ENCODE measurements at regions not wholly inside any gene's neighbourhood (a gene's known extent, or its start where the extent isn't known, plus 50 kb on each side); places are given as distances from the start of the nearest gene placed in this dataset.

DNA sequence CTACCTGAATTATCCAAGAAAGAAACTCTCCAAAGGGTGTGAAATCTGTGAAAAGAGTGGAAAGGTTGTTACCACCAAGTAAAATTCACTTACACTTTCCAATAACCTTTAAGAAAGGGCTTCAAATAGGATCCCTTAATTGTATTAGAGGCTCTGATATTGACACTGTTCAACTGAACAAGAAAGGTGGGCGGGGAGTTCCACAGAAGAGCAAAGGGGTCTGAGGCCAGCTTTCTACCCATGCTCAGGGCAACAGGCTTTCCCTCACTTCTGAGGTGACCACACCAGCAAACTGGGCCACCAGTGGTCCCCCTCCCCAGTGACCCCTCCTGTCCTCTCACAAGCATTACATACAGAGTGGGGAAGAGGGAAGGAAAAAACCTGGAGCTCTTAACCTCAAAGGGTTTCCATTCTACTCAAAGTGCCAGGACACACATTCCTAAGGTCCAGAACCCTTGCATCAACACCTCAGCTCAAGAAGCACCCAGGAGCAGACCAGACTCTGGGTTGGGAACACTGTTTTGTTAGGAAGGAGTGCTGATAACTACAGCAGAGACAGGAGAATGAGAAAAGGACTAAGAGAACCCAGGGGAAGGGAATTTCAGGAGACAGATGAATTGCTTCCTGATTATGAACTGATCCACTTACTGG is 71.6 kb upstream of the AKIP1 start:
- no TSS peak for BruUV-seq (replicated peaks)
- Mint-ChIP-seq H3K36me3 (ENCODE audit: insufficient read depth, unreplicated experiment) (peaks cover 5% of the 10 kb centered on the region), H3K4me1 (ENCODE audit: low read depth, unreplicated experiment) (peaks cover 37% of the 10 kb centered on the region), H3K4me3 (ENCODE audit: low read depth, unreplicated experiment) (peak overlapping the region; percentile 43), H3K27me3 (ENCODE audit: unreplicated experiment) (no peaks in the 10 kb centered on the region), H3K9me3 (ENCODE audit: low read depth, unreplicated experiment) (no peaks in the 10 kb centered on the region), H3K27ac (ENCODE audit: unreplicated experiment) (peak overlapping the region; percentile 94)
- DNase-seq: peak; percentile 1
- TF ChIP-seq, protein P1, sequence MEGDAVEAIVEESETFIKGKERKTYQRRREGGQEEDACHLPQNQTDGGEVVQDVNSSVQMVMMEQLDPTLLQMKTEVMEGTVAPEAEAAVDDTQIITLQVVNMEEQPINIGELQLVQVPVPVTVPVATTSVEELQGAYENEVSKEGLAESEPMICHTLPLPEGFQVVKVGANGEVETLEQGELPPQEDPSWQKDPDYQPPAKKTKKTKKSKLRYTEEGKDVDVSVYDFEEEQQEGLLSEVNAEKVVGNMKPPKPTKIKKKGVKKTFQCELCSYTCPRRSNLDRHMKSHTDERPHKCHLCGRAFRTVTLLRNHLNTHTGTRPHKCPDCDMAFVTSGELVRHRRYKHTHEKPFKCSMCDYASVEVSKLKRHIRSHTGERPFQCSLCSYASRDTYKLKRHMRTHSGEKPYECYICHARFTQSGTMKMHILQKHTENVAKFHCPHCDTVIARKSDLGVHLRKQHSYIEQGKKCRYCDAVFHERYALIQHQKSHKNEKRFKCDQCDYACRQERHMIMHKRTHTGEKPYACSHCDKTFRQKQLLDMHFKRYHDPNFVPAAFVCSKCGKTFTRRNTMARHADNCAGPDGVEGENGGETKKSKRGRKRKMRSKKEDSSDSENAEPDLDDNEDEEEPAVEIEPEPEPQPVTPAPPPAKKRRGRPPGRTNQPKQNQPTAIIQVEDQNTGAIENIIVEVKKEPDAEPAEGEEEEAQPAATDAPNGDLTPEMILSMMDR (IDR thresholded peaks at IDR 0.05; ENCODE audit: unreplicated experiment): no peak
- CTCF ChIA-PET: interaction anchor here (0.6 to 2.1 kb wide), 4 partner anchors 26 to 725 kb away, joined by 4 to 7 read pairs (median 5); a partner anchor contains a TSS
- intact Hi-C loops (cut with micrococcal nuclease; ENCODE audit: unreplicated experiment): no loop called here

DNA sequence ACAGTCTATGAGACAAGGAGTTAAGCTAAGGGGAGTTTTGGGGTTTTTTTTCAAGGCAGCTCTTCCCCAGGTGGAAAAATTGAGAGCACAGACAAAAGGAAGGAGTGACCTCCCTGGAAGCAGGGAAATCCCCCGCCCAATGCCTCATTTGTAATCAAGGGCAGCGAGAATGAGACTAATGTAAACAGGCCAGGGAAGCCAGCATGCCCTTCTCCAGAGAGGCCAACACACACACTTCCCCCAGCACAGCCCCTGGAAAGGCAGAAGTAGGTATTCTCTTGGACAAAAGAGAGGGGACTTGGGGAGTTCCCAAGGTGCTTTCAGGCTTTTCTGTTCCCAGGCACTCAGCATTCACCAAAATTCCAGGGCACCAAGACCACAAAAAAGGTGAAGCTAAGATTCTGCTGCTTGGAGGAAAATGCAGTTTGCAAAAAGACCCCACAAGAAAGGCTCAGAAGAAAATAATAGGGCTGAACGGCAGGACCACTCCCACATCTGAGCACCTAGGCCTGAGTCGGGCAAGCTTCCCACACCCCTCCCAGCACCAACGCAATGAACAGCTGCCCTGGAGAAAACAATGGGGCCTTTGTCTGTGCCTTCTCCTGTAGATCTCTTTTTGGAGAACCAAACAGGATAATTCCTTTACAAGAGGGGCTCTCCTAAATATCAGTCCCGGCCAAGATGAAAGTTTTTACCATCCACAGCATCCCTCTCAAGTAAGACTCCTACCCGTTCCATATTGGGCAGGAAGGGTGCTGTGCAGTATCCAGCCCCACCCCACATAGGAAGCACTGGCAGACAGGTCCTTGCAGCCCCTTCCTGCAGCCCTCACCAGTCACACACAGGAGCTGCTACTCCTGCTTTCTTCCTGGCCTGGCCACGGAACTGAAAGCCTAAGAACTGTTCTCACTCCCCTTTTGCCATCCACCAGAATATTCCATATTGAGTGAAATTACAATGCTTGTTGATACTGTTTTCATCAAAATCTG is 70.7 kb upstream of the AKIP1 start:
- DNase-seq: peak; percentile 67
- no peaks in the 10 kb centered on the region for H3K27me3 Mint-ChIP-seq (ENCODE audit: unreplicated experiment)
- intact Hi-C loops (cut with micrococcal nuclease; ENCODE audit: unreplicated experiment): no loop called here

DNA sequence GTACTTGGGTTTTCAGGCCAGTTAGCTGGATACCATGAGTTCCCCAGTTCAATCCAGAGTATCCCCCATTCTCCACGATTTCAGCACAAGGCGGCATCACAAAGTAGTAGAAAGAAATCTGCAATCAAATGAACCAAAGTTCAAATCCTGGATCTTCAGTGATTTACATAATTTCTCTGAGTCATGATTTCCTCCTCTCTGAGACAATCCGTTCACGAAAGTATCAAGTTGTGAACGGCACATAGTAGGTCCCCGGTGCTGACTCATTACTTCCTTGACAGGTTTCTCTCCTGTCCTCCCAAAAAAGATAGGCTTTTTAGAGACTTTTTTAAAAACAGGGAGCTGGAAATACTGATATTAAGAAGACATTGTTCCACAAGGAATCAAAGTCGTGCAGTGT is 69.1 kb upstream of the AKIP1 start:
- no peaks in the 10 kb centered on the region for H3K27me3 Mint-ChIP-seq (ENCODE audit: unreplicated experiment)
- intact Hi-C loops (cut with micrococcal nuclease; ENCODE audit: unreplicated experiment): no loop called here
- TF ChIP-seq, protein P1 (IDR thresholded peaks at IDR 0.05; ENCODE audit: unreplicated experiment): no peak
- peak; percentile 6 for DNase-seq
- CTCF ChIA-PET: no interaction called here
- H3K4me3 Mint-ChIP-seq (ENCODE audit: low read depth, unreplicated experiment): no peak overlapping the region
- H3K9me3 Mint-ChIP-seq (ENCODE audit: low read depth, unreplicated experiment): no peaks in the 10 kb centered on the region
- peaks cover 37% of the 10 kb centered on the region for H3K4me1 Mint-ChIP-seq (ENCODE audit: low read depth, unreplicated experiment)
- H3K27ac Mint-ChIP-seq (ENCODE audit: unreplicated experiment): peak overlapping the region; percentile 41
- BruUV-seq (replicated peaks): no TSS peak
- H3K36me3 Mint-ChIP-seq (ENCODE audit: insufficient read depth, unreplicated experiment): peaks cover 5% of the 10 kb centered on the region

More for the DNA sequence above, 70.7 kb upstream of the AKIP1 start:
- BruUV-seq (replicated peaks): no TSS peak
- H3K36me3 Mint-ChIP-seq (ENCODE audit: insufficient read depth, unreplicated experiment): peaks cover 5% of the 10 kb centered on the region
- H3K4me1 Mint-ChIP-seq (ENCODE audit: low read depth, unreplicated experiment): peaks cover 37% of the 10 kb centered on the region
- TF ChIP-seq, protein P1 (IDR thresholded peaks at IDR 0.05; ENCODE audit: unreplicated experiment): no peak
- peak overlapping the region; percentile 43 for H3K4me3 Mint-ChIP-seq (ENCODE audit: low read depth, unreplicated experiment)
- CTCF ChIA-PET: interaction anchor here (0.5 to 2.1 kb wide), 5 partner anchors 27 to 1345 kb away, joined by 4 to 7 read pairs (median 4); a partner anchor contains a TSS
- peak overlapping the region; percentile 94 for H3K27ac Mint-ChIP-seq (ENCODE audit: unreplicated experiment)
- H3K9me3 Mint-ChIP-seq (ENCODE audit: low read depth, unreplicated experiment): no peaks in the 10 kb centered on the region

DNA sequence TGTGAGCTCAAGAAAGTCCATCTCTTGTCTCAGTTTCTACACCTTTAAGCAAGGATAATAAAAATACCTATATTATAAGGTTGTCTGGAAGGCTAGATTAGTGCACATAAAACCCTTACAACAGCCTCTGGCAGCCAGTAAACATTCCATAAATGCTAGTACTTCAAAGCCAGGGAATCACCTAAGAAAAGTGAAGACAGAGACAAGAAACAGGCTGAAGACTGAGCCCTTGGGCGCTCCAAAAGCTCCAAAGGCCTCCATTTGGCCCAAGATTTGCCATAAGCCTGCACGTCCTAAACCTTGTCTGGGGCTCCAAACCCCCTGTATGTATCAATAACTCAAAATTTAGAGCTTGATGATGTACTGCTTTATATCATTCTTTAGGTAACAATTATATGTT is 52.2 kb upstream of the AKIP1 start:
- intact Hi-C loops (cut with micrococcal nuclease; ENCODE audit: unreplicated experiment): no loop called here
- no peaks in the 10 kb centered on the region for H3K27me3 Mint-ChIP-seq (ENCODE audit: unreplicated experiment)
- CTCF ChIA-PET: interaction anchor here (0.7 kb wide), 1 partner anchor 24 kb away, joined by 3 read pairs; no protein-coding TSS in a partner anchor
- H3K36me3 Mint-ChIP-seq (ENCODE audit: insufficient read depth, unreplicated experiment): no peaks in the 10 kb centered on the region
- H3K27ac Mint-ChIP-seq (ENCODE audit: unreplicated experiment): no peak overlapping the region
- no peak overlapping the region for H3K4me3 Mint-ChIP-seq (ENCODE audit: low read depth, unreplicated experiment)
- no peaks in the 10 kb centered on the region for H3K4me1 Mint-ChIP-seq (ENCODE audit: low read depth, unreplicated experiment)
- TF ChIP-seq, protein P1 (IDR thresholded peaks at IDR 0.05; ENCODE audit: unreplicated experiment): no peak
- BruUV-seq (replicated peaks): no TSS peak
- H3K9me3 Mint-ChIP-seq (ENCODE audit: low read depth, unreplicated experiment): no peaks in the 10 kb centered on the region
- no peak for DNase-seq
